ENCODE measurements at regions not wholly inside any gene's neighbourhood (a gene's known extent, or its start where the extent isn't known, plus 50 kb on each side); places are given as distances from the start of the nearest gene placed in this dataset.

DNA sequence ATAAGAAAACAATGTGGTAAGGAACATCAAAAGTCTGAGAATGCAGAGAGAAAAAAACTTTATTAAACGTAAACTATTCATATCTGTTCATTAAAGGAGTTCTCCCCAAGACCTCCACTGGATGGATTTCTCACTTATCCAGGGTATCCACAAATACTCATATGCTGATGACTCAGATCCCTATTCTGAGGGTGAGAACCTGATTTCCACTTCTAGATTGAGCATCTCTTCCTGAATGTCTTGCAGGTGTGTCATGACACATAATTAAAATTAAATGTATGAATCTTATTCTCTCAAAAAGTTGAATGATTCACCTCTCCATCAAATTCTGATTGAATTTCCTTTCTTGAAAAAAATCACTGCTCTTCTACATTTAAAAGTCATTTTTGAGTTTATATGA lies 199.9 kb downstream of the MFSD1 start:
- no peaks in the 10 kb centered on the region for H3K27me3 Mint-ChIP-seq
- no peak overlapping the region for H3K27ac Mint-ChIP-seq
- H3K4me3 Mint-ChIP-seq = no peak overlapping the region
- no peaks in the 10 kb centered on the region for H3K9me3 Mint-ChIP-seq
- no peaks in the 10 kb centered on the region for H3K36me3 Mint-ChIP-seq (ENCODE audit: low read depth)
- no peaks in the 10 kb centered on the region for H3K4me1 Mint-ChIP-seq (ENCODE audit: low read depth)

GRCh38 chr3:159005137-159005536 lies 203.3 kb downstream of the MFSD1 start:
- no peaks in the 10 kb centered on the region for H3K27me3 Mint-ChIP-seq
- H3K9me3 Mint-ChIP-seq = no peaks in the 10 kb centered on the region
- H3K36me3 Mint-ChIP-seq (ENCODE audit: low read depth) = no peaks in the 10 kb centered on the region
- no peak overlapping the region for H3K27ac Mint-ChIP-seq
- H3K4me1 Mint-ChIP-seq (ENCODE audit: low read depth) = no peaks in the 10 kb centered on the region
- H3K4me3 Mint-ChIP-seq = no peak overlapping the region

DNA sequence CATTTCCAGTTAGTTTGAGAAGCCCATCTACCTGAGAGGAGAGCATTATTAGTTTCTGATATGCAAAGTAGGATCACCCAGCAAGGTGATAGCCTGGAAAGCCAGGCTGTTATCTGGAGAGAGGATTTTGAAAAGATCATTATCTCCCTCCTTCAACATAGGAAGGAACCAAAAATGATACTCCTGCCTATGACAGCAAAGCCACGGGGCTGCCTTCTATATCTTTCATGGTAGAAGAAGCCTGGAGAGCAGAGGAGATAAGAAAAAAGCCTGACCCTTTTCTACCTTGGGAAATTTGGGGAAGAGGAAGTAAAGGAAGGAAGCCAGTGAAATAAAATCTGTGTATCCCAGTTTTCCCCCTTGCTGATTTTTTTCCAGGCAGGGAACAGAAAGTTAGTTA lies 205.5 kb downstream of the MFSD1 start:
- H3K4me1 Mint-ChIP-seq (ENCODE audit: low read depth) = no peaks in the 10 kb centered on the region
- no peaks in the 10 kb centered on the region for H3K27me3 Mint-ChIP-seq
- no peaks in the 10 kb centered on the region for H3K9me3 Mint-ChIP-seq
- H3K36me3 Mint-ChIP-seq (ENCODE audit: low read depth) = no peaks in the 10 kb centered on the region
- no peak overlapping the region for H3K4me3 Mint-ChIP-seq
- H3K27ac Mint-ChIP-seq = no peak overlapping the region

DNA sequence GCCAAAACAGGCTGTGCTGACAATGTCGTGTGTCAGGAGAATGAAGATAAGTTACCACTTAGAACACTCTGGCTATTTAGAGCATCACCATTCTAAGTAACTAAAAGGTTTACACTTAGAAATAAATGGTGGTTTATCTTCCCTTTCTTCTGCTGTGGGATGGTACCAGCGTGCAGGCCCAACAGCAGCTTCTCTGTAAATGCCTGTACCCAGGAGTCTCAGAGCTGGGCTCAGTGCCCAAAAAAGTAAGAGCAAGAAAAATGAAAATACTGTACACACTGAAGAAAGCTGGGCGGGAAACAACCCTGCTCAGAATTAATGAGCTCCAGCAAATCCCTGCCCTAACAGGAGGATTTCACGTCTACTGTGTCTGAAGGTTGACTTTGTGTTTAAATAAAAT lies 206.5 kb downstream of the MFSD1 start:
- H3K9me3 Mint-ChIP-seq = no peaks in the 10 kb centered on the region
- H3K4me1 Mint-ChIP-seq (ENCODE audit: low read depth) = no peaks in the 10 kb centered on the region
- H3K27ac Mint-ChIP-seq = no peak overlapping the region
- H3K36me3 Mint-ChIP-seq (ENCODE audit: low read depth) = no peaks in the 10 kb centered on the region
- no peaks in the 10 kb centered on the region for H3K27me3 Mint-ChIP-seq
- H3K4me3 Mint-ChIP-seq = no peak overlapping the region

- no peak overlapping the region for H3K4me3 Mint-ChIP-seq
- H3K27ac Mint-ChIP-seq = no peak overlapping the region
- H3K4me1 Mint-ChIP-seq (ENCODE audit: low read depth) = no peaks in the 10 kb centered on the region
- H3K9me3 Mint-ChIP-seq = peaks cover 7% of the 10 kb centered on the region
- no peaks in the 10 kb centered on the region for H3K36me3 Mint-ChIP-seq (ENCODE audit: low read depth)
- H3K27me3 Mint-ChIP-seq = no peaks in the 10 kb centered on the region
These were observed 216.5 kb downstream of the MFSD1 start for GRCh38 chr3:159018341-159018740.

DNA sequence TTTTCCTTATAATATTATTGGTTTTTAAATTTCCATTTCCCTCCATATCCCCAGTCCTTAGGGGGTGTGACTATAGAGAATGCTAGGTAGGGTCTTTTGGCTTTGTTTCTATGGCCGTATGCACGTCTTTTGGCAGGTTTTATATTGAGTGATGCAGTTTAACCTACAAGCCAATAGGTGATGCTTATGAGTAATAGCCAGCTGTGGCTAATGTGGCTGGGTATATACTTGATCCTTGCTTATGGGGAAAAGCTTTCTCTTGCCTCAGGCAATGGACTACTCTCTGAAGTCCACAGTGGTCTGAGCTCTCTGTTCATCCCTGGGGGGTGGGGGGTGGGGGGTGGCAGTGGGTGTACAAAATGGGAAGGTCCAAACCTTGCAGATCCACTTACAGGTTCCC lies 223.9 kb downstream of the MFSD1 start:
- Mint-ChIP-seq H3K4me1 (ENCODE audit: low read depth) (no peaks in the 10 kb centered on the region), H3K27ac (no peak overlapping the region), H3K4me3 (no peak overlapping the region), H3K36me3 (ENCODE audit: low read depth) (no peaks in the 10 kb centered on the region), H3K27me3 (no peaks in the 10 kb centered on the region), H3K9me3 (peaks cover 3% of the 10 kb centered on the region)

DNA sequence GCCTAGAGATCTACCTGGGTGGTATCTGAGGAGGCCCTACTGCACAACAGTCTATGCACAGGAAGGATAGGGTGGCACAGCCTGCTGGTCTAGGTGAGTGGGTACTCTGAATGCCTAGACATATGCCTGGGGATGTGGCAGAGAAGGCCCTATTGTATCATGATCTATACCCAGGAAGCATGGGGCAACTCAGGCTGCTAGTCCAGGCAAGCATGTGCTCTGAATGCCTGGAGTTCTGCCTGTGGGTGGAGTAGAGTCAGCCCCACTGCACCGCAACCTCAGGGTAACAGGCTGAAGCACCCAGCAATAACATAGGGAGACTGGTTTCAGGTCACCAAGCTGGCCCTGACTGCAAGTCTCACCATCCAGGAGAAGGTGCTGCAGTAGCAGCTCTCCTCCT lies 224.7 kb downstream of the MFSD1 start:
- Mint-ChIP-seq H3K4me3 (no peak overlapping the region), H3K4me1 (ENCODE audit: low read depth) (no peaks in the 10 kb centered on the region), H3K36me3 (ENCODE audit: low read depth) (no peaks in the 10 kb centered on the region), H3K27ac (no peak overlapping the region), H3K9me3 (peaks cover 3% of the 10 kb centered on the region), H3K27me3 (no peaks in the 10 kb centered on the region)

- Mint-ChIP-seq H3K27me3 (no peaks in the 10 kb centered on the region), H3K4me1 (ENCODE audit: low read depth) (no peaks in the 10 kb centered on the region), H3K36me3 (ENCODE audit: low read depth) (no peaks in the 10 kb centered on the region), H3K9me3 (peaks cover 3% of the 10 kb centered on the region), H3K4me3 (no peak overlapping the region), H3K27ac (no peak overlapping the region)
These were observed 226.9 kb downstream of the MFSD1 start for GRCh38 chr3:159028706-159029105.

GRCh38 chr3:159029306-159030026 lies 227.6 kb downstream of the MFSD1 start:
- Mint-ChIP-seq H3K27ac (no peak overlapping the region), H3K27me3 (no peaks in the 10 kb centered on the region), H3K9me3 (peaks cover 3% of the 10 kb centered on the region), H3K4me1 (ENCODE audit: low read depth) (no peaks in the 10 kb centered on the region), H3K4me3 (no peak overlapping the region), H3K36me3 (ENCODE audit: low read depth) (no peaks in the 10 kb centered on the region)

GRCh38 chr3:159030138-159030670 lies 228.3 kb downstream of the MFSD1 start:
- Mint-ChIP-seq H3K27ac (no peak overlapping the region), H3K4me3 (no peak overlapping the region), H3K9me3 (peaks cover 3% of the 10 kb centered on the region), H3K36me3 (ENCODE audit: low read depth) (no peaks in the 10 kb centered on the region), H3K4me1 (ENCODE audit: low read depth) (no peaks in the 10 kb centered on the region), H3K27me3 (no peaks in the 10 kb centered on the region)

DNA sequence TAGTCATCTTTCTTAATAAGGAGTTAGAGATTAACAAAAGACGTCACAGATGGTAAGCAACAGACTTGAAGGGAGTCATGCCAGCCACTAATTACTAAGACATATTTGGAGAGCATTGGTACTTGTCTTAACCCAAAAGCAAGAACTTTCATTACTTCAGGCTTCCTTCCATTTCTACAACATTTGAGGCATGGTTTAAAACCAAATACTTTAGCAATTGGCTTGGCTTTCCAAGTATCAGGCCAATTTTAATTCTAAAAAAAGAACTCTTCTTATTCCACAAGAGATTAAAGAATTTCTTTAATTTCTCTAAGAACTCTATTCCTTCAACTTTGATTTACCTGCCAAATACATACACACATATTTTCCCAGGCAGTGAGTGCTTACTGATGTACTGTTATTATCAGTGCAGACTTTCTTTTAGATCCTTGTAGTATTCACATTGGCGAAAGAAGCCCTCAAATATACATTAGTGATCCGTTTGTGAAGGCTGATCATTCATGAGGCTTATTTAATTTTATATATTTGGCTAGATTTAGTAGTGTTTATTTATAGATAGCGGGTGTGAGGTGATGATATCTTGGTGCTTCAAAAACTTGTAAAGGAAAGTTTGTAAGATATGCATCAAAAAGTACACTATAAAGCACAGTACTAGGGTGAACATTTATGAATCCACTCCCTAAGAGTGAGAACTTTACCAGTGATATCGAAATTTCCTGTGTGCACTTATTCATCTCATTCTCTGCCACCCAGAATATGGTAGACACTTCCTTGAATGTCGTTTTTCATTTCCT lies 229.2 kb downstream of the MFSD1 start:
- H3K27me3 Mint-ChIP-seq = no peaks in the 10 kb centered on the region
- no peaks in the 10 kb centered on the region for H3K4me1 Mint-ChIP-seq (ENCODE audit: low read depth)

GRCh38 chr3:159032311-159032710 lies 230.5 kb downstream of the MFSD1 start:
- no peaks in the 10 kb centered on the region for H3K36me3 Mint-ChIP-seq (ENCODE audit: low read depth)
- no peak overlapping the region for H3K4me3 Mint-ChIP-seq
- H3K4me1 Mint-ChIP-seq (ENCODE audit: low read depth) = no peaks in the 10 kb centered on the region
- H3K27me3 Mint-ChIP-seq = no peaks in the 10 kb centered on the region
- H3K27ac Mint-ChIP-seq = no peak overlapping the region
- H3K9me3 Mint-ChIP-seq = peaks cover 3% of the 10 kb centered on the region

More for the DNA sequence above, 229.2 kb downstream of the MFSD1 start:
- Mint-ChIP-seq H3K9me3 (peaks cover 3% of the 10 kb centered on the region), H3K27ac (no peak overlapping the region), H3K36me3 (ENCODE audit: low read depth) (no peaks in the 10 kb centered on the region), H3K4me3 (no peak overlapping the region)

DNA sequence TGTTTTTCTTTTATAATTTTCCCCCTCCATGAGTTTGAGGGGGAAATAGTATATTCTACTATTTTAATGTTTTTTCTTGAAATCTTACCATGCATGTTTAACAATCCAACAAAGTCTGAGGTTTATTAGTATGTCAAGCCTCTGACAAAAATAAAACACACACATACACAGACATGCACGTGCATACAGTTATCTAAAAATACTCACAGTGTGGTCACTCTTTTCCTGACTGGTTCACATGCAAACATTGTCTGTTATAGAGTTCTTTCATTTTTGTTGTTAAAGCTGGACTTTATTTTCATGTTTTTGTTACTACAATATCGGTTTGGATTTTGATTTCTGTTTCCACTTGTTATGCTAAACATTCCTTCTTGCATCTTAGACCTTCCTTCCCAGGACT lies 236.6 kb downstream of the MFSD1 start:
- Mint-ChIP-seq H3K27me3 (no peaks in the 10 kb centered on the region), H3K4me3 (no peak overlapping the region), H3K36me3 (ENCODE audit: low read depth) (no peaks in the 10 kb centered on the region), H3K27ac (no peak overlapping the region), H3K9me3 (no peaks in the 10 kb centered on the region), H3K4me1 (ENCODE audit: low read depth) (no peaks in the 10 kb centered on the region)

DNA sequence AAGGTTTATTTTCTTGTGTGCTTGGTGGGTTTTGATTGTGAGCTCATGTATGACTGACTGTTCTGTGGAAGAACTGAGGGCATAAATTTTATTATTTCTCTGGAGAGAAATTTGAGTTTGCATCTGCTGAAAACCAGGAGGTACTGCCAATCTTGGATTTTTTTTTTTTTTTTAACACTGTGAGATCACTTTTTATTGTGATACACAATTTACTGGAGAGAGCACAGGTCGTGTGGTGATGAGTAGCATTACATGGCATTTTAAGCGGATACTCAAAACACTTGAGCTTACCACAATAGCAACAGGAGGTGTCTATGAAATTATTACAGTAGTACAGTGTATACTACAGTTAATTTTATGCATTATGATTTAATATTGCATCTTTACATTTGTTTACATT lies 237.4 kb downstream of the MFSD1 start:
- no peak overlapping the region for H3K27ac Mint-ChIP-seq
- H3K27me3 Mint-ChIP-seq = no peaks in the 10 kb centered on the region
- no peak overlapping the region for H3K4me3 Mint-ChIP-seq
- H3K36me3 Mint-ChIP-seq (ENCODE audit: low read depth) = no peaks in the 10 kb centered on the region
- no peaks in the 10 kb centered on the region for H3K9me3 Mint-ChIP-seq
- H3K4me1 Mint-ChIP-seq (ENCODE audit: low read depth) = no peaks in the 10 kb centered on the region

GRCh38 chr3:159045279-159045885 lies 243.5 kb downstream of the MFSD1 start:
- H3K36me3 Mint-ChIP-seq (ENCODE audit: low read depth) = no peaks in the 10 kb centered on the region
- H3K4me1 Mint-ChIP-seq (ENCODE audit: low read depth) = no peaks in the 10 kb centered on the region
- no peaks in the 10 kb centered on the region for H3K27me3 Mint-ChIP-seq
- H3K27ac Mint-ChIP-seq = no peak overlapping the region
- no peak overlapping the region for H3K4me3 Mint-ChIP-seq
- H3K9me3 Mint-ChIP-seq = no peaks in the 10 kb centered on the region
